ENCODE measurements at regions not wholly inside any gene's neighbourhood (a gene's known extent, or its start where the extent isn't known, plus 50 kb on each side); places are given as distances from the start of the nearest gene placed in this dataset.

- no peak for DNase-seq
- H3K4me1 ChIP-seq: no peaks in the 10 kb centered on the region
- no peaks in the 10 kb centered on the region for H3K9me3 ChIP-seq
- intact Hi-C loops (cut with DNase I): no loop called here
- no peaks in the 10 kb centered on the region for H3K36me3 ChIP-seq
- H3K27ac ChIP-seq: no peak overlapping the region
- 81 to 87% methylated on average over 6 to 7 of the region's 7 CpGs for WGBS, 2 donors
- TF ChIP-seq CTCF (IDR thresholded peaks at IDR 0.05): no peak
- TF ChIP-seq POLR2A (IDR thresholded peaks at IDR 0.05): no peak
- H3K27me3 ChIP-seq: no peaks in the 10 kb centered on the region
- H3K4me3 ChIP-seq (replicated peaks in 1 of 3): no peak overlapping the region
Observed at GRCh38 chr13:111503376-111503775, 182.9 kb downstream of the TEX29 start.

DNA sequence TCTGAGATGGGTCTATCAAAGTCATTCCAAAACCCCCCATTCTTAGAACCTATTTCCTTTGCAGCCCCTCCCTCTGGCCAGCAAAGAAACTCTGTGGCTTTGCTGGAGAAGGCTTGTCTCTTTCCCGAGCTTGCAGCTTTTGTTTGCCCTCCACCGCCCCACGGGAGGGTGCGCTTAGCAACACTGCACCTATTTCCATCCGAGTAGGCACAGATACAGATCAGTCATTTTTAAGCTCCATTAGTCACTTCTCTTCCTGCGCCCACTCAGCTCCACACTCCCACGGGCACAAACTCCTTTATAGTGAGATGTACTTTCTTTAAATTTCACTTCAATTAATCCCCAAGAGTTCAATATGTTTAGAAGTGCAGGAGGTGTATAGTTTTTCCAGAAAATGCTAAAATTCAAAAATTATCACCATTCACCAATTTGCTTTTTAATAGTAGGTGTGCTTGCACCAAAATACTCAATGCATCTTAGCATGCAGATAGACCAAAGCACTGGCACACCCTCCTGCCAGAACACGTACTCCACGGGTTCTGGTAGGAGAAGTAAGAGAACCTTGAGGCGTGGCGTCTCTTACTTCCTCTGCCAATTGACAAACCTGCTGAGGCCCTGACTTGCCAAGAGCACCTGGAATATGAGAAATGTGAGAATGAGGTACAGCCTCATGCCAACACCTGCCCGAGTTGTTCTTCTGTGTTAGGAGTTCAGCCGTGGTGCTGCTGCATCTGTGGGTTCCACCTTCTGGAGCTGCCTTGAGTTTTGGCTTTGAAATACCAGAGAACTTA is 183.7 kb downstream of the TEX29 start:
- H3K27me3 ChIP-seq: no peaks in the 10 kb centered on the region
- H3K4me1 ChIP-seq: no peaks in the 10 kb centered on the region
- DNase-seq: no peak
- intact Hi-C loops (cut with DNase I): no loop called here
- no peaks in the 10 kb centered on the region for H3K36me3 ChIP-seq
- H3K9me3 ChIP-seq: no peaks in the 10 kb centered on the region
- no peak for TF ChIP-seq POLR2A (IDR thresholded peaks at IDR 0.05)
- TF ChIP-seq CTCF (IDR thresholded peaks at IDR 0.05): no peak
- 61 to 66% methylated on average over 13 of the region's 13 CpGs for WGBS, 2 donors
- no peak overlapping the region for H3K27ac ChIP-seq
- H3K4me3 ChIP-seq (replicated peaks in 1 of 3): no peak overlapping the region

GRCh38 chr13:111505175-111505777 is 184.8 kb downstream of the TEX29 start:
- intact Hi-C loops (cut with DNase I): no loop called here
- Histone ChIP-seq H3K9me3 (no peaks in the 10 kb centered on the region), H3K36me3 (no peaks in the 10 kb centered on the region), H3K27me3 (no peaks in the 10 kb centered on the region), H3K4me1 (no peaks in the 10 kb centered on the region), H3K4me3 (replicated peaks in 1 of 3) (no peak overlapping the region), H3K27ac (no peak overlapping the region)
- 29 to 45% methylated on average over 20 of the region's 20 CpGs for WGBS, 2 donors
- TF ChIP-seq CTCF (IDR thresholded peaks at IDR 0.05) (no peak), POLR2A (IDR thresholded peaks at IDR 0.05) (no peak)
- DNase-seq: no peak

GRCh38 chr13:111506125-111506524 is 185.7 kb downstream of the TEX29 start:
- H3K4me1 ChIP-seq: no peaks in the 10 kb centered on the region
- no peak overlapping the region for H3K4me3 ChIP-seq (replicated peaks in 1 of 3)
- intact Hi-C loops (cut with DNase I): no loop called here
- no peak overlapping the region for H3K27ac ChIP-seq
- H3K36me3 ChIP-seq: no peaks in the 10 kb centered on the region
- no peaks in the 10 kb centered on the region for H3K27me3 ChIP-seq
- 65 to 84% methylated on average over 5 to 6 of the region's 6 CpGs for WGBS, 2 donors
- H3K9me3 ChIP-seq: no peaks in the 10 kb centered on the region
- TF ChIP-seq POLR2A (IDR thresholded peaks at IDR 0.05) (no peak), CTCF (IDR thresholded peaks at IDR 0.05) (no peak)
- no peak for DNase-seq

DNA sequence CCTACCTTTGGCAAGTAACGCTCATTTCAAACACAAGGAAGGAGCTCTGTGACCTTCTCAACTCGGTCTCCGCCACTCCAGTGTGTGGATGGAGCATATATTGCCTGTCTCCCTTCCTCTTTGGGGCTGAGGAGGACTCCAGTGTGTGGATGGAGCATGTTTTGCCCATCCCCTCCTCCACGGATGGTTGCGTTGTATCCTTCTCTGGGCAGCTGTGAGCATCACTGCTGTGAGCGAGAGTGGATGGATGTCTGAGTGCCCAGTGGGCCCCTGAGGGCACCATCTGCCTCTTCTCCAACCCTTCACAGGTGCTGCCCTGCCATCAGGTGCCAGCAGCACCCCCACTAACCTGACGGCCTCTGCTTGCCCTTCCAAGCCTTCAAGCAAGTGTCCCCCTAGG is 186.2 kb downstream of the TEX29 start:
- TF ChIP-seq POLR2A (IDR thresholded peaks at IDR 0.05) (no peak), CTCF (IDR thresholded peaks at IDR 0.05) (no peak)
- Histone ChIP-seq H3K27ac (no peak overlapping the region), H3K4me1 (no peaks in the 10 kb centered on the region), H3K9me3 (no peaks in the 10 kb centered on the region), H3K36me3 (no peaks in the 10 kb centered on the region), H3K4me3 (replicated peaks in 1 of 3) (no peak overlapping the region), H3K27me3 (no peaks in the 10 kb centered on the region)
- intact Hi-C loops (cut with DNase I): no loop called here
- DNase-seq: no peak
- WGBS, 2 donors: 79 to 89% methylated on average over 7 of the region's 7 CpGs
